GM12878 (cell line): ENCODE measurements at regions not wholly inside any gene's neighbourhood (a gene's known extent, or its start where the extent isn't known, plus 50 kb on each side); places are given as distances from the start of the nearest gene placed in this dataset.

Experiments used
- BCLAF1 ChIP-seq: fragments of 450-650 bp; IDR thresholded peaks from 2 replicates; pipeline ENCODE4 v1.6.1; 2017; ENCODE audit warnings: antibody characterized with exemption, mild to moderate bottlenecking, moderate library complexity
- CBX5 ChIP-seq: sonication (generic); IDR thresholded peaks from 2 replicates; pipeline ENCODE4 v1.6.1; 2016; ENCODE audit warnings: low read depth, moderate library complexity, mild to moderate bottlenecking, inconsistent platforms
- E2F8 ChIP-seq: fragments of 450-650 bp; IDR thresholded peaks from 2 replicates; pipeline ENCODE4 v1.6.1; 2018; ENCODE audit warnings: mild to moderate bottlenecking, low read depth, moderate library complexity; ENCODE audit not compliant: partially characterized antibody
- EGR1 ChIP-seq, 2 experiments: IDR thresholded peaks; 1 replicate in 1 of 2; 2 replicates in 1 of 2; pipeline ENCODE4 v1.6.1; 2011 to 2012; ENCODE audit warnings: low read depth in 2 of 2, low read length in 2 of 2, borderline replicate concordance in 1 of 2, mild to moderate bottlenecking in 1 of 2, moderate library complexity in 1 of 2
- EZH2 ChIP-seq: IDR thresholded peaks from 2 replicates; pipeline ENCODE4 v1.6.1; 2012; ENCODE audit warnings: low read depth, mild to moderate bottlenecking, control low read depth, inconsistent platforms, low read length, borderline replicate concordance; ENCODE audit not compliant: control insufficient read depth
- IKZF2 ChIP-seq, 2 experiments: fragments of 450-650 bp; IDR thresholded peaks; 2 replicates each; pipeline ENCODE4 v1.6.1; 2017; ENCODE audit warnings: mild to moderate bottlenecking in 2 of 2, moderate library complexity in 2 of 2
- KLF5 ChIP-seq: fragments of 450-650 bp; IDR thresholded peaks from 2 replicates; pipeline ENCODE4 v1.6.1; 2014; ENCODE audit warnings: mild to moderate bottlenecking; ENCODE audit not compliant: partially characterized antibody
- POLR2A ChIP-seq: IDR thresholded peaks from 2 replicates; pipeline ENCODE4 v1.6.1; 2011; ENCODE audit warnings: low read depth, mild to moderate bottlenecking, low read length
- SIN3A ChIP-seq: IDR thresholded peaks from 2 replicates; pipeline ENCODE4 v1.6.1; 2012; ENCODE audit warnings: low read depth, low read length, improper control_type of control experiment

GRCh38 chr4:30818541-30818940, 98.4 kb downstream of the PCDH7 start:
- TF ChIP-seq BCLAF1 (no peak), POLR2A (no peak), SIN3A (no peak), EZH2 (no peak), EGR1 (IDR thresholded peaks at IDR 0.05; ENCODE audit: borderline replicate concordance in 1 of 2, low read depth in 2 of 2, low read length in 2 of 2) (no peak), E2F8 (no peak), CBX5 (no peak), KLF5 (no peak), IKZF2 (IDR thresholded peaks at IDR 0.05) (no peak)
